Tibial nerve (tissue), 4 donors: ENCODE measurements at regions not wholly inside any gene's neighbourhood (a gene's known extent, or its start where the extent isn't known, plus 50 kb on each side); places are given as distances from the start of the nearest gene placed in this dataset.

ENCODE experiments used
- DNase-seq, 2 donors: peaks; one replicate each; pipeline ENCODE4 v3.0.0-alpha.2; 2019; ENCODE audit warnings: low spot score in 2 of 2
- H3K27ac ChIP-seq, 4 donors: fragments of 200-600 bp; sonication (generic) in 3 of 4; one replicate each; pipeline ENCODE4 v1.5.1; 2017 to 2019; ENCODE audit warnings: mild to moderate bottlenecking in 1 of 4
- H3K27me3 ChIP-seq, 2 donors: fragments of 200-600 bp; sonication (generic) in 1 of 2; one replicate each; pipeline versions ENCODE4 v1.5.1 to v1.6.0; 2017 to 2019
- H3K36me3 ChIP-seq, 3 donors: fragments of 200-600 bp; sonication (generic); one replicate each; pipeline ENCODE4 v1.5.1; 2018 to 2019
- H3K4me1 ChIP-seq, 4 donors: fragments of 200-600 bp; sonication (generic) in 3 of 4; one replicate each; pipeline ENCODE4 v1.5.1; 2017 to 2019
- H3K4me3 ChIP-seq, 4 donors: fragments of 200-600 bp; sonication (generic) in 3 of 4; one replicate each; pipeline ENCODE4 v1.5.1; 2017 to 2019; ENCODE audit warnings: mild to moderate bottlenecking in 1 of 4, moderate library complexity in 1 of 4
- H3K9me3 ChIP-seq, 4 donors: fragments of 200-600 bp; sonication (generic) in 3 of 4; one replicate each; pipeline ENCODE4 v1.5.1; 2017 to 2019
- CTCF ChIP-seq, 5 experiments: fragments of 200-600 bp in 3 of 5; fragments of 450-650 bp in 2 of 5; sonication (generic) in 3 of 5; IDR thresholded peaks; one replicate each; pipeline ENCODE4 v1.5.1; 2016 to 2019; ENCODE audit warnings: antibody characterized with exemption in 5 of 5, mild to moderate bottlenecking in 3 of 5, moderate library complexity in 2 of 5
- EP300 ChIP-seq, 2 donors: sonication (generic); formaldehyde crosslinking; IDR thresholded peaks; one replicate each; pipeline ENCODE4 v1.6.1; 2017; ENCODE audit warnings: antibody characterized with exemption in 2 of 2, mild to moderate bottlenecking in 1 of 2
- POLR2A ChIP-seq, 2 donors: fragments of 450-650 bp; IDR thresholded peaks; one replicate each; pipeline ENCODE4 v1.6.1; 2017; ENCODE audit warnings: antibody characterized with exemption in 2 of 2, mild to moderate bottlenecking in 2 of 2, moderate library complexity in 2 of 2
- WGBS, 2 donors: methylation state at CpG; one replicate each; pipeline ENCODE4 v1.1.5; 2018; 5-methylcytosine and 5-hydroxymethylcytosine counted together

- Histone ChIP-seq H3K4me1 (peaks cover 0 to 6% (median 3%) of the 10 kb centered on the region in 4 donors), H3K36me3 (no peaks in the 10 kb centered on the region), H3K27me3 (no peaks in the 10 kb centered on the region), H3K4me3 (no peak overlapping the region), H3K9me3 (peaks cover 0 to 10% (median 0%) of the 10 kb centered on the region in 4 donors), H3K27ac (no peak overlapping the region)
- WGBS, 2 donors: 94 to 98% methylated on average over 2 of the region's 2 CpGs
- no peak for DNase-seq
- TF ChIP-seq CTCF (IDR thresholded peaks at IDR 0.05): no peak
- TF ChIP-seq POLR2A (IDR thresholded peaks at IDR 0.05): no peak
- TF ChIP-seq EP300 (IDR thresholded peaks at IDR 0.05): no peak
Observed at GRCh38 chr5:123830575-123830974, 318.6 kb downstream of the CSNK1G3 start.

- no peak overlapping the region for H3K27ac ChIP-seq
- H3K4me1 ChIP-seq: no peaks in the 10 kb centered on the region
- TF ChIP-seq CTCF (IDR thresholded peaks at IDR 0.05) (no peak), POLR2A (IDR thresholded peaks at IDR 0.05) (no peak), EP300 (IDR thresholded peaks at IDR 0.05) (no peak)
- no peaks in the 10 kb centered on the region for H3K27me3 ChIP-seq
- no peak for DNase-seq
- peaks cover 0 to 17% (median 0%) of the 10 kb centered on the region in 4 donors for H3K9me3 ChIP-seq
- 89 to 90% methylated on average over 2 of the region's 2 CpGs for WGBS, 2 donors
- H3K4me3 ChIP-seq: no peak overlapping the region
- no peaks in the 10 kb centered on the region for H3K36me3 ChIP-seq
Observed at GRCh38 chr5:123827811-123828210, 315.8 kb downstream of the CSNK1G3 start.

GRCh38 chr5:123819833-123820232 is 307.9 kb downstream of the CSNK1G3 start:
- no peaks in the 10 kb centered on the region for H3K27me3 ChIP-seq
- no peaks in the 10 kb centered on the region for H3K36me3 ChIP-seq
- 73 to 77% methylated on average over 4 of the region's 4 CpGs for WGBS, 2 donors
- H3K4me3 ChIP-seq: no peak overlapping the region
- peaks cover 0 to 4% (median 0%) of the 10 kb centered on the region in 4 donors for H3K9me3 ChIP-seq
- H3K4me1 ChIP-seq: peaks cover 0 to 3% (median 2%) of the 10 kb centered on the region in 4 donors
- TF ChIP-seq POLR2A (IDR thresholded peaks at IDR 0.05) (no peak), CTCF (IDR thresholded peaks at IDR 0.05) (no peak), EP300 (IDR thresholded peaks at IDR 0.05) (no peak)
- DNase-seq: no peak
- H3K27ac ChIP-seq: no peak overlapping the region

GRCh38 chr5:123819386-123819785 is 307.4 kb downstream of the CSNK1G3 start:
- peaks cover 0 to 8% (median 4%) of the 10 kb centered on the region in 4 donors for H3K4me1 ChIP-seq
- no peak overlapping the region for H3K27ac ChIP-seq
- no peaks in the 10 kb centered on the region for H3K9me3 ChIP-seq
- H3K4me3 ChIP-seq: no peak overlapping the region
- DNase-seq: no peak
- WGBS, 2 donors: 83 to 86% methylated on average over 3 of the region's 3 CpGs
- H3K36me3 ChIP-seq: no peaks in the 10 kb centered on the region
- TF ChIP-seq POLR2A (IDR thresholded peaks at IDR 0.05) (no peak), EP300 (IDR thresholded peaks at IDR 0.05) (no peak), CTCF (IDR thresholded peaks at IDR 0.05) (no peak)
- no peaks in the 10 kb centered on the region for H3K27me3 ChIP-seq

GRCh38 chr5:123817267-123817666 is 305.3 kb downstream of the CSNK1G3 start:
- H3K4me3 ChIP-seq: no peak overlapping the region
- WGBS, 2 donors: 87 to 89% methylated on average over 2 of the region's 2 CpGs
- no peaks in the 10 kb centered on the region for H3K9me3 ChIP-seq
- peaks cover 0 to 12% (median 4%) of the 10 kb centered on the region in 4 donors for H3K4me1 ChIP-seq
- H3K27me3 ChIP-seq: no peaks in the 10 kb centered on the region
- no peaks in the 10 kb centered on the region for H3K36me3 ChIP-seq
- TF ChIP-seq CTCF (IDR thresholded peaks at IDR 0.05) (no peak), POLR2A (IDR thresholded peaks at IDR 0.05) (no peak), EP300 (IDR thresholded peaks at IDR 0.05) (no peak)
- DNase-seq: no peak
- H3K27ac ChIP-seq: no peak overlapping the region
